GM23248 (cell line): ENCODE measurements at regions not wholly inside any gene's neighbourhood (a gene's known extent, or its start where the extent isn't known, plus 50 kb on each side); places are given as distances from the start of the nearest gene placed in this dataset.

Source experiments
- EZH2 ChIP-seq: fragments of 200-600 bp; sonication (generic); IDR thresholded peaks from 2 replicates; pipeline ENCODE4 v1.6.1; 2018; ENCODE audit warnings: antibody characterized with exemption, mild to moderate bottlenecking; ENCODE audit not compliant: insufficient read depth, poor library complexity, severe bottlenecking
- EZH2phosphoT487 ChIP-seq: fragments of 200-600 bp; sonication (generic); IDR thresholded peaks from 2 replicates; pipeline ENCODE4 v1.6.1; 2018; ENCODE audit warnings: antibody characterized with exemption, moderate library complexity, mild to moderate bottlenecking, low read depth; ENCODE audit not compliant: insufficient read depth

- TF ChIP-seq EZH2 = no peak
- no peak for TF ChIP-seq EZH2phosphoT487
Measured at GRCh38 chr14:58901826-58902225, 264.1 kb downstream of the DACT1 start.
